ENCODE measurements at regions not wholly inside any gene's neighbourhood (a gene's known extent, or its start where the extent isn't known, plus 50 kb on each side); places are given as distances from the start of the nearest gene placed in this dataset.

DNA sequence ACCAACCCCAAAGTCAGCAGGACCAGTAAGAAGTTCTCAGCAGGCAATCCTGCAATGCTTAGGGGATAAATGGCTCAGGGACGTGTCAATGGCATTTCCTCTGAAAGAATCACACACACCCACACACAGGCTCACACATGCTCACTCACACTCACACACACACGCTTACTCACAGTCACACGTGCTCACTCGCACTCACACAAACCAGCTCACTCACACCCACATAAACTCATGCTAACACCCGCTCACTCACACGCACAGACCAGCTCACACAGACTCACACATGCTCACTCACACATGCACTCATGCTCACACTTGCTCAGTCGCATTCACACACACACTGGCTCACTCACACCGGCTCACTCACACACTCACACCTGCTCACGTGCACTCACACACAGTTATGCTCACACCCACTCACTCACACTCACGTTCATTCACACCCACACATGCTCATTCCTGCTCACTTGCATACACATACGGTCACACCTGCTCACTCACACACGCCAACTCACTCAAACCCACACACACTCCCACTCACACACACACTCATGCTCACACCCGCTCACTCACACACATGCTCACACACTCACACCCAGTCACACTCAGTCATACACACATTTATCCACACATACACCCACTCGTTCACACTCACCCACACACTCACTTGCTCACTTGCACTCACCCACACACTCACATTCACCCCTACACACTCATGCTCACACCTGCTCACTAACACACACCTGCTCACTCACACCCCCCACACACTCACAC lies 436.8 kb downstream of the BCL11B start:
- TF ChIP-seq, protein P1, sequence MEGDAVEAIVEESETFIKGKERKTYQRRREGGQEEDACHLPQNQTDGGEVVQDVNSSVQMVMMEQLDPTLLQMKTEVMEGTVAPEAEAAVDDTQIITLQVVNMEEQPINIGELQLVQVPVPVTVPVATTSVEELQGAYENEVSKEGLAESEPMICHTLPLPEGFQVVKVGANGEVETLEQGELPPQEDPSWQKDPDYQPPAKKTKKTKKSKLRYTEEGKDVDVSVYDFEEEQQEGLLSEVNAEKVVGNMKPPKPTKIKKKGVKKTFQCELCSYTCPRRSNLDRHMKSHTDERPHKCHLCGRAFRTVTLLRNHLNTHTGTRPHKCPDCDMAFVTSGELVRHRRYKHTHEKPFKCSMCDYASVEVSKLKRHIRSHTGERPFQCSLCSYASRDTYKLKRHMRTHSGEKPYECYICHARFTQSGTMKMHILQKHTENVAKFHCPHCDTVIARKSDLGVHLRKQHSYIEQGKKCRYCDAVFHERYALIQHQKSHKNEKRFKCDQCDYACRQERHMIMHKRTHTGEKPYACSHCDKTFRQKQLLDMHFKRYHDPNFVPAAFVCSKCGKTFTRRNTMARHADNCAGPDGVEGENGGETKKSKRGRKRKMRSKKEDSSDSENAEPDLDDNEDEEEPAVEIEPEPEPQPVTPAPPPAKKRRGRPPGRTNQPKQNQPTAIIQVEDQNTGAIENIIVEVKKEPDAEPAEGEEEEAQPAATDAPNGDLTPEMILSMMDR (IDR thresholded peaks at IDR 0.05), result no peak
- no peak for TF ChIP-seq ZFX (IDR thresholded peaks at IDR 0.05; ENCODE audit: borderline replicate concordance)
